Stimulated activated CD8-positive, alpha-beta memory T cell treated with anti-CD3 and anti-CD28 coated beads, Interleukin-7, amount 100 ng/mL, for 48 hours (primary cell): ENCODE measurements at regions not wholly inside any gene's neighbourhood (a gene's known extent, or its start where the extent isn't known, plus 50 kb on each side); places are given as distances from the start of the nearest gene placed in this dataset.
"Not testable (repeated sequence)": the region's sequence is repeated elsewhere in the genome, so short reads cannot be mapped to it uniquely, and the experiment has no call there.

Source experiments
- DNase-seq, 2 donors: peaks; one replicate each; pipeline ENCODE4 v3.0.0-alpha.2; 2020; ENCODE audit warnings: low read depth in 1 of 2; ENCODE audit errors: extremely low read depth in 1 of 2

DNA sequence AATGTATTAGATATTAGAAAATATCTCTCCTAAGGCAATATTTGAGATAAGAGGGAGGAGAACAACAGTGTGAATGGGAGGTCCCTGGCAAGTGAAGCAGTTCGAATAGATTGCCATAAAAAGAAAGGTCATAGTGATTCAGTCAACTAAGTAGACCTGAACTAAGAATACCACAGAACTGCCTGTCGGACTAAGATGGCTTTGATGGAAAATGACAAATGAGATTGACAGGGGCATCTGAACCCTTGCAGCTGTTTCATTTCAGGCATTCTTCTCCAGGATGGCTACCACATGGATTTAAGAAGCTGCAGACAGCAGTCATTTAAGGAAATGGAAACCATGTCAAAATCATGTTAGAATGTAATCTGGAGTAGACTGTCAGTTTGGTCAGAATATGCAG, 308.4 kb upstream of the MEF2C start:
- no peak for DNase-seq

DNA sequence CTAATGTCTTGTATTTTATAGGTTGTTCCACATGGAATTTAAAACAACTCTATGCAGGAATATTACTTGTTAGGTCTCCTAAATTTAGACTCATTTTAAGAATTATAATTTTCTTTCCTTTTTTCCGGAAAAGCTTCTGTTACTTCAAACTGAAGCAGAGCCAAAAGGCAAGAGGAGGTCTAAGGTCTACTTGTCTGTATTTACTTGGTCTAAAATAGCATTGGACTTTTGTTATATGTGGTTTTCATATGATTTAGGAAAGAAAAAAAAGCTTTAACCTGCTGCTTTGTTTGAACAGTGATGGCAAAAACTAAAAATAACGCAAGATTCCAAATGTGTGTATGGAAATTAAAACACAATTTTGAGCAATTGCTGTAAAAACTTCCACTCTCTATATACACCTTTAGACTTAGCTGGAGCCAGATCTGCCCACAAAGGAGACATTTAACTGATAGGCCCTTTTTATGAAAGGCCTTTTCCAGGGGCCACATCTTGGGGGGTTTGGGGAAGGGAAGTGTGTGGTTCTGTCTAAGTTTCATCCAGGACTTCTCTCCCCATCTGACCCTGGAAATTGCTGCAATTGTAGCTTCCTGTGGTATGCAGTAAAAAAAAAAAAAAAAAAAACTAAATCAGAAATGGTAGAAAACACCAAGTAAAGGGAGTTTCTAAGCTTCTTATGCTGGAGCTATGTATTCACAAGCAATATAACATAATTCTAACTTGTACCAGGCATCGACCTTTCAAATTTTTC, 307.7 kb upstream of the MEF2C start:
- no peak for DNase-seq

DNA sequence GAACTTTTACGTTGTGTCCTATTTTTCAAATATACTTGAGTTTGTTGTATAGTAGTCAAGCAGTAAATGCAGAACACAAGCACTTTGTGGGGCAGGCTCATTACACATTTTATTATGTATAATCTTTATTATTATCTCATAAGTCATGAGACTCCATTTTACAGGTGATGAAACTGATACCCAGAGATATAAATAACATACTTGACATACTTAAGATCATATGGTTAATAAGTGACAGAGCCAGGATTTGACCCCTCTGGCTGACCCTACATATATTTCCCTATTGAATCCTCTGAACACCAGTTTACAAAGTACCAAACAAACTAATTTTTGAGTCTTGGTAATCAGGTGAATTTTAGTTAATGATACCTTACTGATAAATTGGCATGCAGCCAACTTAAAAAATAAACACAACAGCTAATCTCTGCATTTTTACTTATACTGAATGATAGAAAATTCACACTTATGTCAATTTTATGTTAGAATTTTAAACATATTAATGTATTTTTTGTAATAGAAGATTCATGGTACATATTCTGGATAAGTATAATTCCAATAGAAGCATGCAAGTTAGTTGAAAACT, 305.0 kb upstream of the MEF2C start:
- no peak for DNase-seq

DNA sequence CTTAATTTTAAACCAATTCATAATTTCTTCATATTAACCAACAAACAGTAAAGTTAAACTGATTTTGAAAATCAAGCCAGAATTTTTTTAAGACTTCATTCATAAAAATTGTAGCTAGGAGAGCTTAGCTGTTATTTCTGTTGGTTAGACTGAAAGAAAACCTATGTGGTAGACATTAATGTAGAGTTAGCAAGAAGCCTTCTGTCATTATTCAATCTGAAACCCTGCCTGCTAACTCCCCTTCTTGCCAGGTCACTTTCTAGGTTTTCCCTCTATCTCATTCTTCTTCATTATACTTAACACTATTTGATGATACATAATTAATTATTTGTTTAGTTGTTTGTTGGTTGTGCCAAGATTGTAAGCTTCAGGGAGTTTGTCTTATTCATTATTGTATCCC, 304.3 kb upstream of the MEF2C start:
- DNase-seq, result no peak

DNA sequence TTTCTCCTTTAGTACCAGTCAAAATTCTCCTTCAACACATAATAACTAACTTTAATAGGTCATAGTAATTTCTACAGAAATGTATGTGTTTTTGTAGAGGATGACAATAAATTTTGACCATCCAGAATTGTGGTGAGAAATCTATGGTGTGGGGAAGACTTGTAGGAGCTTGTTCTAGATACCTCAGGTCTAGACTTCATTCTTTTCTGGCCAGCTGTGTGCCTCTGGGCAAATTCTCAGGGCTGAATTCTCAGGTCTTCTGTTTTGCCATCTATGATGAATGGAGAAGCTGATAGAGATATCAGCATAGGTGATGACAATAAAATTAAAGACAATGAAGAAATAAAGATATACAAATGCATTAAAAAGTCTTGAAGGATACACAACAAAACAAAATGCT, 298.6 kb upstream of the MEF2C start:
- DNase-seq, result no peak

DNA sequence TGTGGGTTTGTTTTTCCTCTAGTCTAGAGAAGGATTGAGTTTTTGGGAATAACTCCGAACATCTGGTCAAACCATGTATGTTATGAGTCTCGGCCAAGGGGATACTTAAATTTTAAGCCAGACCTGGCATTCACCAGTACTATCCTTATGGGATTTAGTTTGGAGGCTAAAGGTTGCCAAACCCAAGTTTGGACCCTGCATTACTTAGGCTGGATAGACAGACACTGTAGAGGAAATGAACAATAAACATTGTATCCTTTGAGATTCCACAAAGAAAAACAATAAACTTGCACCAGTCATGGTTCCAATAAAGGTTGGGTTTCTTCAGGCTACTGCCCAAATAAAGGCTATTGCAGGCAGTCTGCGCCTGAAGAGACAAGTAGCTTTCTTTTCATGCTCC, 296.7 kb upstream of the MEF2C start:
- DNase-seq, result no peak

DNA sequence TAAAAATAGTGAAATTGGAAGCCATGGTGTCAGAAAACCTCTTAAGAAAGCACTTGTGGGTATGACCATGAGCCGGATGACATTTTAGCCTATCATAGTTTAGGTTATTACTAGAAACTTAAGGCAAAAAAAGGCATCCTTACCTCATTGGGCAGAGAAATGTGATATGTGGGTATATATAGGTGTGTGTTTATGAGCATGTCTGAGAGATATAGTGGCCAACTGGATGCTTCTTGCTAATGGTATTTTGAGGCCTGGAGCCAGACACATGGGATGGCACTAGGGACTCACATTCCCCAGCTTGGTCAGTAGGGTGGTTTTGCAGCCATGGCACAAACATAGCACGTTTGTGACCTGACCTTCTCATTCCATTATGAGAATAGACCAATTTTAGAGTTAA, 295.6 kb upstream of the MEF2C start:
- DNase-seq, result no peak

DNA sequence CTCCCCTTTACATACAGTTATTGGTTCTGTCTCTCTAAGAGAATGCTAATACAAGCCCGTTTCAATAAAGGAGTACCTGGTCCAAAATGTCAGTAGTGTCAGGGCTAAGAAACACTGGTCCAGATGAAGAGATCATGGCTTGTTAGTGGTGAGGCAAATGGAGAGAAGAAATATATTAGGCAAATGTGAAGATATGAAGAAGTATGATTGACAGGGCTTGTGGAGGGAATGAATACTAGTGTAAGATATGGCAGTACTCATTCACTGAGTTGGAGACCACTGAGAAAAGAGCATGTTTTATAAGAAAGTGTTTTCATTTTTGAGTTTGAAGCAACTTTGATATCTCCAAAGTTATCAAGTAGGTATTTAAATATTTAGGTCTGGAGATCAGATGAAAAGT, 290.5 kb upstream of the MEF2C start:
- no peak for DNase-seq

DNA sequence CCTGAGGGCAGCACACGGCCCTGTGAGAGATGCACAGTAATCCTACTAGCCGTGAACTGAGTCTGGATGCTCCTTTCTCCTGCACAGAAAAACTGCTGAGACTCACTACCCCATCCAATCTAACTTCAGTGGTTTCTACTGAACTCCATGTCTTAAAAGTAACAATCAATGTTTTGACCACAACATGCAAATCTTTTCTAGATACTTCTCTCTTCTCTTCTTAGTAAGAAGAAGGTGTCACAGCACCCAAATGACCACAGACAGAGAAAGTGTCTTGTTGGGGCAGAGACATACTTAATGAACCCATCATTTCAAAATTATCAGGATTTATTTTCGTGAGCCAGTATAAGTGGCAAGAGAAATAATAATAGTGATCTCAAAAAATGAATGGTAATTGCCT, 285.8 kb upstream of the MEF2C start:
- DNase-seq, result no peak

DNA sequence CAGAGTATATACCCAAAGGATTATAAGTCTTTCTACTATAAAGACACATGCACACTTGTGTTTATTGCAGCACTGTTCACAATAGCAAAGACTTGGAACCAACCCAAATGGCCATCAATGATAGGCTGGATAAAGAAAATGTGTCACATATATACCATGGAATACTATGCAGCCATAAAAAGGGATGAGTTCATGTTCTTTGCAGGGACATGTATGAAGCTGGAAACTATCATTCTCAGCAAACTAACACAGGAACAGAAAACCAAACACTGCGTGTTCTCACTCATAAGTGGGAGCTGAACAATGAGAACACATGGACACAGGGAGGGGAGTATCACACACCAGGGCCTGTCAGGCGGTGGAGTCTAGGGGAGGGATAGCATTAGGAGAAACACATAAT, 281.7 kb upstream of the MEF2C start:
- DNase-seq, result not testable (repeated sequence)

DNA sequence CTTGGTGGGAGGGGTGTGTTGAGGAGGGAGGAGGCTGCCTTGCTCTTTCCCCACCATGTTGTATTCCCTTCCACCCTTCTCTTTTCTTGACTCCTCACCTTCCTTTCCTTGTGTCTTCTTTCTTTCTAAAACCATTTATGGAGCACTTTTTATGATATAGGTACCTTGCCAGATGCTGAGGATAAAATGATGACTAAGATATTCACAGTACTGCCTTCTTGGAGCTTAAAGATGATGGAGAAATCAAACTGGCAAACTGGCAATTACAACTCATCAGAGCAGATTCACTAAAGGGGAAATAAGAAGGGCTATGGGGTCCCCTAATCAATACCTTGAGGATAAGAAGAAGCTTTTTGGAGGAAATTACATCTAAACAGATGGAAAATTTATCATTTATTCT, 273.2 kb upstream of the MEF2C start:
- no peak for DNase-seq

DNA sequence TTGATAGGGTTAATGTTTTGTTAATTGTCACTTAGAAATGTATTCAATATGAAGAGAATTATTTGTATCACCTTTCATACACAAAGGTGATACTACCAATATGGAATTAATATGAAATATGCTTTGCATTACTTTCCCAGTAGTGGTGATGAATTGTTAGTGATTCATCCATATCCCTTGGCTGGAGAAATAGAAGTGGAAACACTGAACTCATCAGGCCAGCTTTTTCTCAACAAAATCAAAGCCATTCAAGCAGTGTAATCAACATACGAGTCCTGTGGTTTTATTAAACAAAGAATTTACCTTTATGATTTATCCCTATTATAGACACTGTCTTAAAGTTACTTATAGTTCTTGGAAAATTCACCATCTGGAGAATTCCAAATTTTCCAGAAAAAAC, 264.0 kb upstream of the MEF2C start:
- no peak for DNase-seq

DNA sequence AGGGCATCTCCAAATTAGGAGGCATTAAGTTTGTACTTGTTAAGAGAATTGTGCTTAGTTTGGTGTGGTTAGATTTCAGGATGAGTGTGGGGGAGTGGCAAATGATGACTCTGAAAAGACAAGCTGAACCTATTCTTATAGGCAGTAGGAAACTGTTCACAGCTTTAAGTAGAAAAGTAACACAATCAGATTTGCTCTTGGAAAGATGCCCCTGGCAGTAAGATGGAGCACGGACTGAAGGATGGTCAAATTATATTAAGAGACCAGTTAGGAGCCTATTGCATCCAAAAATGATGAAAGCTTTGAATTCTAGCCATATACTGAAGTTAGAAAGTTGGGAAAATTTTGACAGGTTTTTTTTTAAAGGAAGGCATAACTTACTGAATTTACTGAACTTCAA, 254.2 kb upstream of the MEF2C start:
- DNase-seq, result no peak

DNA sequence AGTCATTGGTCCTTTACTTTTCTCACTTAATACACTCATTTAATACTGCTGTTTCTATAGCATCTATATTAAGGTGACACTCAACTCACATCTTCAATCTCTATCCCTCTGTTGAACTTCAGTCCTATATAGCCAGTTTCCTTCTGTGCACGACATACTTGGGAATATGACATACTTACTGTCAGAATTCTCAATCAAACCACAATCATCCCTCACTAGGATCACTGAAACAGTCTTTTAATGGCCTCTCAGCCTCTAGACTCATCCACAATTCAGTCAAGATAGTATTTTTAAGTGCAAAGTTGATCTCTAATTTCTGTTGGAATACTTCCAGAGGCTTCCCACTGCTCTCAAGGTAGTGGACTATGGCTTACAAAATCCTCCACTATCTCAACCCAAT, 251.0 kb upstream of the MEF2C start:
- DNase-seq, result no peak

DNA sequence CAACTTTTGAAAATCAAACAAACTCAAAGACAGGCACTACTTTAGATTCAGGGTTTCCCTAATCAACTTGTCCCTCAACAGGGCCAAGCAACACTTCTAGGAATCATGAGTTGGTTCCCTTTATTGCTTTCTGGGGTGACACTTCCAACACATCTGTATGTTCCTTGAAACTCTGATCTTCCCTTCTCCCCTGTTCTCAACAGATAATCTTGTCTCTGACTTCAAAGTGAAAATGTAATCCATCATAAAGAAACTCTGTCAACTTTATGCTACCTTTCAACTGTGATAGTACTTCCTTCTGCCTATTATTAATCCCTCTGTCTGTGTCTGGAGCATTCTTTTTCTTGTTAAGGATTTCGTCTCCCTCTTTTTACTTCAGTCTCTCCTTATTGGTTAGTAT, 250.1 kb upstream of the MEF2C start:
- DNase-seq, result no peak

DNA sequence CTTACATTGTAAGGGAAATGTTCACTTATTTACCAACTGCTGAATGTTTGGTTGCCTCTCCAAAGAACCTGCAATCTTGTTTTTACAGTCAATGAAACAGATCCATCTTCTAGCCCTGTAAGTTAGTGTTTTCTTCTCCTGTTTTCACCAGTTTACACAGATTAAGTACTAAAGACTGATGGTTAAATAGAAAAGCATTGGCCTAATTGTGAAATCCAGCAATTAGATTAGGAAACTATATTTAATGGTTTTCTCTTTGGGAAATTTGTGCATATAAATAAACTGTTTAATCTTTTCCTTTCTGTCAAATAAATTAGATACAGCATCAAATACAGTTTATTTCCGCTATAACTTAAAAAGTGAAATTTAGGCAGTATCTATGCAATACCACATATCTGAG, 247.9 kb upstream of the MEF2C start:
- no peak for DNase-seq

DNA sequence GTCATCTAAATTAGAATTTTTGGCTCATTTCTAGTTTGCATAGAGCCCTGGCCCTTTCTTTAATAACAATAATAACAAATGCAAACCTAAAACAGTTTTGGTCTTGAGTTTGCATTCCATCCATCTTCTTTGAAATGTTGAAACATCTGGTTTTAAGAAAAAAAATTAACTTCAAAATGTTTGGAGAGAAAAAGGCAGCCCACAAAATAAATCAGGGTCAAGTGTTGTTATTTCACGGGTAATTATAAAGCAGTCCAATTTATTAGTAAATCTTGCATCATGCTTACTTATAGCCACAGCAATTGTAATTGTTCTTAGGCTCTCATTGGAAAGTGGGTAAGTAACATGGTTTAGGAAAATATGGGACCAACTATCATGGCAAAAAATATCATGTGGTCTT, 247.0 kb upstream of the MEF2C start:
- DNase-seq, result no peak

DNA sequence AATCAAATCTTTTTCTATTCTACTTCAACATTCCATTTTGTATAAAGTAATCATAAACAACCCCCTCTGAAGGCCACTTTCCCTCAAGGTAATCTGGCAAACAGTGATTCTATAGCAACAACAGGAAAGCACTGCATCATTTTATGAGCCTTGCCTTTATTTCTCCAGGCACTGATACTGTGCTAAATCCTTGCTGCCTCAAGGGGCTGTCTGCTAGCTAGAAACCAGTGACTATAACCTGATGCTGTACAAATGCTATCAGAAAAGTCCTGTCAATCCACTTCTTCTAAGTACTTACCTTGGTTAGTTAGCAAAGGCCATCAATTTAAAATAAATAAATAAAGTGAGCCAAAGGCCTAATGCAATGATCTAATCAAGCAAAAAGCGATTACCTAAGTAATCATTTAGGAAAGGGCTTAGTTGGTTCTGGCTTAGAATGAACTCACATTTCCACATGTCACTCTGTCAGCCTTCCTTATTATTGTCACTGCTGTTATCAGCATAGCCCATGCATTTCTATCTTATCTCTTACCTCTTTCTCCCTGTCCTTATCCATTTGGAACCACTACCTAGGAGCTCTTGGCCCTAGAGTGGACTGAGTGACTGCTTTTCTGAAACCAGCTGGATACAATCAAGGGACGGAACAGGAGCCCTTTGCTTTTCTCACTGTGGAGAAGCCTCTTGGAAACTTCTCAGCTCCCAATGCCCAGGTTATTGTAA, 246.1 kb upstream of the MEF2C start:
- no peak for DNase-seq

DNA sequence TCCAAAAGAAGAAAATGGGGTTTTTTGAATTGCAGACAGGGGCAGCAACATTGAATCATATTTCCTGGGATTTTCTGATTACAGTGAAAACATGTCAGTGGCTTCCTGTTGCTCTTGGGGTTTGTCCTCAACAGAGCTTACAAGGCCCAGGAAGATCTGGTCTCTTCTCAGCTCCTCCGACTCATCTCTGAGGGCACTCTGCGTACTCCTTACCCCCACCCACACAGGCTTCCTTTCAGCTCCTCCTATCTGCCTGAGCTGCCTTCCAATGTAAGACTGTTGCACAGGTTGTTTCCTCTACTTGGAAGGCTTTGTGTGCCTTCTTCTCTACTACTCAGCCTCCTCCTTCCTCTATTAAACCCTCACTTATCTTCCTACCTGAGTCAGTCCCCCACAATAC, 245.1 kb upstream of the MEF2C start:
- no peak for DNase-seq

DNA sequence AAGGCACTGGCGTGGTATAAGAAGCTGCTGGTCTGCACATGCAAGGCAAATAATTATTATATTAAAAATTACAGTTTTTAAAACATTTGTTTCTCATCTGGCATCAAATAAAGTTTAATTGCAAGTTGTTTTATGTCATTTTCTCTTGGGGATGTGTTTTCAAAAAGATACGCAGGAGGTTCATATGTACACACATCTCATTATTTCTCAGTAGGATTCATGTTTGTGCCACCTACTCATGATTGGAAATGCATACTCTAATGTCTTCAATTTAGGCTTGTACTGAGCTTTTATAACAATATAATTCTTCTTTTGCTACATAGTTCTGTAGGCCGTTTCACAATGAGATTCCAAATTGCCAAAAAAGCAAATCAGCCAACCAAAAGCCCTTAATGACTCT, 244.2 kb upstream of the MEF2C start:
- no peak for DNase-seq

DNA sequence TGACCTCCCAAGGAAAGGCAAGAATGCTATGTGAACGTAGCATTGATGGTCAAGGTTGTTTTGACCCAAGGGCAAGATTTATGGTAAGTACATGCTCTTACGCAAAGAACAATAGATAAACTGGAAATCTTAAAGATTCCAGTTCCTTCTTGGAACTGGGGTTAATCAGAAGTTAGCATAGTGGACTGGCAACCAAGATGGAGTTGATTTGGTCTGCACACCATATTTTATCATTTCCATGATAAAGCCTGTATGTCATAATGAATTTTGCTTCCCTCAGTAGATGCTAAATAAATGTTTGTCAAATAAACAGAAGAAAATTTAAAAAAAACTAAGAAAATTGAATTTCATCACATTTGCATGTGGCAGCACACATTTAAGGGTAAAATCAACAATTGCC, 242.4 kb upstream of the MEF2C start:
- no peak for DNase-seq

DNA sequence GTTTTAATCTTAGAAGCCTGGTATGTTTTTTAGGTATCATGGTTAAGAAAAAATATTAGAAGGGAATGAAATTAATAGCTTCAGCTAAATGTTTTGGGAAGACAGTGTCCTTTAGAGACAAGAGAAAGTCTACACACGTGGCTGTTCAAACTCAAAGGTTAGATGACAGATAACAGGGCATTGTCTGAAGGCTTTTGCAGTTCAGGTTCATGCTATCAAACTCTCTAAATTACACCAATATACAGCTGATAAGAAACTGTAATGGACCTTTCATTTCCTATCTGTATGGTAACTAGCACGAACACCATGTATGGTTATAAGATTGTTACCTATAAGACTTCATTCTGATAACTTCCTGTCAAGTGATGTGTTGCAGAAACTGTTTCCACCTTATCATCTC, 240.6 kb upstream of the MEF2C start:
- DNase-seq, result no peak
